AG08396 (cell line): ENCODE measurements at regions not wholly inside any gene's neighbourhood (a gene's known extent, or its start where the extent isn't known, plus 50 kb on each side); places are given as distances from the start of the nearest gene placed in this dataset.
"Not testable (repeated sequence)": the region's sequence is repeated elsewhere in the genome, so short reads cannot be mapped to it uniquely, and the experiment has no call there.

Experiments used
- DNase-seq: peaks from one replicate; pipeline ENCODE4 v3.0.0; 2012; ENCODE audit warnings: low spot score, mixed read lengths

DNA sequence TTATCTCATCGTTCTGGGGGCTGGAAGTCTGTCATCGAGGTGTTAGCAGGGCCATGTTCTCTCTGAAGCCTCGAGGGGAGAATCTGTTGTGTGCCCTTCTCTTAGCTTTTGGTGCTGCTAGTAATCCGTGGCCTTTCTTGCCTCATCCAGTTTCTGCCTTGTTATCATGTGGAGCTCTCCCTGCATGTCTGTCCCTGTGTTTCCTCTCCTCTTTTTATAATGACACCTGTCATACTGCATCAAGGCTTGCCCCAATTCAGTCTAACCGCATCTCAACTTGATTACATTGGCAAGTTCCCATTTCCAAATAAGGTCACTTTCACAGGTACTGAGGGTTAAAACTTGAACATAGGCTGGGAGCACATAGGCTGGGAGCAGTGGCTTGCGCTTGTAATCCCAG, 82.6 kb upstream of the CNIH3 start:
- no peak for DNase-seq

DNA sequence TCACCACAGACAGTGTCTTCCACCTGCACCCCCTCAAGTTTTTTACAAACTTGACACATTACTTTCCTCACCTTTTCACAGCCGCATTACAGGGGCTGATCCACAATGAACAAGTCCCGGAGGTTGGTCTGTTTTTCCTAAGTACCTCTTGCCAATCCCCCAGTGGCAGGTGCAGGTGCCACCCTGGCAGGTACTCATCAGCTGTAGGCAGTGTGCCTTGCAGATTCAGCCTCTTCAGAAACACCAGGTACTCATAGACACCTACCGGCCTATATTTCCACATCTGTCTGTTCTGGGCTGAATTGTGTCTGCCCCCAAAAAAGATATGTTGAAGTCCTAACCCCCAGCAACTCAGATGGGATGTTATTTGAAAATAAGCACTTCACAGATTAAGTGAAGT, 81.4 kb upstream of the CNIH3 start:
- DNase-seq: no peak

DNA sequence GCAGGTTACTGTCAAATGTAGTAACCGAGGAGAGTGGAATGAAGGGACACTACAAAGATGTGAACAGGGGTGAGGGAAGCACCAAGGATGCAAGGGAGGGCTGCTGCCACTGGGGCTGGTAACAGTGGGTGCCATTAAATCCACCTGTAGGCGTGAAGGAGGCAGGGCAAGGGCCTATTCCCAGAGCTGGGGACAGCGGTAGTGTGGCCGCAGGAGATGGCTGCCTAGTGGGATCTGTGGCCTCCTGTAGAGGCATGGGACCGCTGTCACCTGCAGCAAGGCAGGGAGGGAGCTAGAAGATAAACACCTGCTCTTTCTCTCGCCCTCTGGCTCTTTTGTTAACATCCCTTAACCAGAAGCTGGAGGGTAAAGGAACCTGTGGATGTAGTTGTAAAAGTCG, 80.5 kb upstream of the CNIH3 start:
- no peak for DNase-seq

DNA sequence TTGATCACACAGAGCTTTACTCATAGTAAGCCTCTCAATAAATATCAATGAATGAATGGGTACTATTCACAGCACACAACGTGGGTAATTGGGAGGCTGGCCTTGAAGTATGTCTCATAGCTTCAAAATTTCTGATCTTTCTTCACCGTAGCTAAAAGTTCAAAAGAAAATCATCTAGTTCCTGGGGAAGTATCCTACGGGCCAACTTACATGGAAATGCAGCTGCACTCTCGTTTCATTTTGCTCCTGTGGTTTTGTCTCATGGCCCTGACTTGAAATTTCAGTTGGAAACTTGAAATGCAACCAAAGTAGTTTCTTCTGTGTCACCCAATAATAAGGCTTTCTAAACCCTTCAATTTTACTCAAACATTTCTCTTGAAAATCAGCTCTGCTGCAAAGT, 76.1 kb upstream of the CNIH3 start:
- no peak for DNase-seq

DNA sequence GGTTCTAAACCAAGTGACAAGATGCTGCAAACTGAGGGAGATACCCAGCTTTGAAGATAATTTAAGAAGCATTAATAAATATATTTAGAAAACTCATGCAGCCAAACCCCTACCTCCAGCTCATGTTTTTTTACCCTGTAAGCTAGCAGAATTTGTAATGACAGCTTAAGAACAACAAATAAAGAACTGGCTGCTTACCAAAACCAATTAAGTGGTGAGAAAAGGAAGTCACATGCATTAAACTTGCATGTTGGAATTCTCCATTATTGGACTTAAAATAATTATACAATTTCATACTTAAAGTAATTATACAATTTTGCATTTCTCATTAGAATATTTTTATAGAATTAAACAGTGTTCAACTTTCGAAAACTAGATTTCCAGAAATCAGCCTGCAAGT, 75.6 kb upstream of the CNIH3 start:
- DNase-seq: no peak

DNA sequence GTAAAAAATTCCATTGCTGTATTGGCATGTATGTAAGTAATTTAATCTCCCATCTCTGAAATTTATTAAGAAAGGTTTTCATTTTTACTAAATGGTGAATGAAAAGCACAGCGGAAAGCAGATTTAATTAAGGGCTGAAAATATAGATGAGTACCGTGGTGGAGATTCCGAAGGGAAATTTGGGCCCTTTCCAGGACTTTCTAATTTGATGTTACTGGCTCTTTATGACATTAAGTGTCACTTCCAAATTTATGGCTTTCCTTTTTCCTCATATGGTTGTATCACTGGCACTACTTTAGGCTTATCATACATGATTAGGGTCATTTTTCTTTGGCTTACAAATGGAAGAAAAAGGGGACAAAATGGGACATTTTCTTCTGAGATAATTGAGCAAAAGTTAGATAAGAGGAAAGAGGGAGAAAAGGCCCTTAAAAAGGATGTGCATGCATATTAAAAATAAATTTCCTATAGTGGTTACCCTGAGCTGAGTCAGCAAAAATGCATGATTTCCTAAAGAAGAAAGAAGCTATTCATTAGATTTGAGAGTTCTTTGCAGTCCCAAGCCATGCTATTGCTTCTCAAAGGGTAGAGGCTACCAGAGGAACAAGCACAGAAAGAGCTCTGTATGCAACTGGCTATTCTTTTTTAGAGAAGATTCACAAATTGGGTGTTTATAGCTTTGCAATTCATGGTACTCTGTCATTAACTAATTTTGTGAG, 74.9 kb upstream of the CNIH3 start:
- DNase-seq: no peak

DNA sequence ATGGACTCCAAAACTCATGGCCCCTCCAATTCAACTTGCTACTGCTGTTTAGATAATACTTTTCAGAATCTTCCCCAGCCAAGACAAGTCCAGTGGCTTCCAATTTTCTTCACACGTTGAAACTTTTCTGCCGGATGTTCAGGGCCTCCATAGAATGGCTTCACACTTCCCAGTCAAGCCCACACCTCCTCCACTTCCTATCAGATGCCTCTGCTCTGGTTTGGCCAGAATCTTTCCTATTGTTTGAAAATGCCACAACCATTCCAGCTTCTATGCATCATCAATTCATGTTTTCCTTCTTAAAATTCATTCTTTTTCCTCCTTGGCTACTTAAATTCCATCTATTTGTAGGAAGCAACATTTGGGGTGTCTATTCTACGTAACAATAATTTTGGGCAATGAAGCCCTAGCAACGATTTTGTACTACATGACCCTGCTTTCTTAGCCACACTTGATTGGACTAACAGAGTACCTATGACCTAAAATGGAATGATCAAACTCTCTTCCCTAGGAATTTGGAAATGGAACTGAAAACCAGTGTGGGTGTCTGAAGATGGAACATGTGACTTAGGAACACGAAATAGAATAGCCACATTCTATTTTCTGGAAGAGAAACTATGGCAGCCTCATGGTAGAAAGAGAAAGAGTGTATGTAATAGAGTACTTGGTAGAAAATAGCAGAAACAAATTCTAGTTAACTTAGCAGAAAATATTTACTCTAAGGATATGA, 74.1 kb upstream of the CNIH3 start:
- DNase-seq: no peak

DNA sequence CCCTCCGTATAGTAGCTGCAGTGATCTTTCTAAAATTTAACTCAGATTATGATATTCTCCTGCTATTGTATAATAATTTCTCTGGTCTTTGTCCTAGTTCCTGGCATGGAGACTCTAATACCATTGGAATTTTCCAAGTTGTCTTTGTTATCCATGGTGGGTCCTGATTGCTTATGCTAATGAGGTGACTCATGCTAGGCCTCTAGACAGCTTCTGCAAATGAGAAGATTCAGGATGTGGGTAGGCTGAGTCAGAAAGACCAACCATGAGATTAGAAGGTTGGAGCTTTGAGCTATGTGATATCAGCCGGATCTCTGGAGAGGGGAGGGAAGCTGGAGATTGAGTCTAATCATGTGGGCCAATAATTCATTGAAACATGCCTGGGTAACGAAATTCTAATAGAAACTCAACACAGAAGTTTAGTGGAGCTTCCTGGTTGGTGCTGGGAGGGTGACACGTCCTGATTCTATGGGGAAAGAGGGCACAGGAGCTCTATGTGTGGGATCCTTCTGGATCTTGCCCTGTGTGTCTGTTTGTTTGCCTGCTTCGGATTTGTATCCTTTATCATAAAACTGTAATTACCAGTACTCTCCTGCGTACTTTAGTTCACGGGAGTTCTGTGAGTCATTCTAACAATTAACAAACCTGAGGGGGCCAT, 73.2 kb upstream of the CNIH3 start:
- DNase-seq: peak; percentile 74

DNA sequence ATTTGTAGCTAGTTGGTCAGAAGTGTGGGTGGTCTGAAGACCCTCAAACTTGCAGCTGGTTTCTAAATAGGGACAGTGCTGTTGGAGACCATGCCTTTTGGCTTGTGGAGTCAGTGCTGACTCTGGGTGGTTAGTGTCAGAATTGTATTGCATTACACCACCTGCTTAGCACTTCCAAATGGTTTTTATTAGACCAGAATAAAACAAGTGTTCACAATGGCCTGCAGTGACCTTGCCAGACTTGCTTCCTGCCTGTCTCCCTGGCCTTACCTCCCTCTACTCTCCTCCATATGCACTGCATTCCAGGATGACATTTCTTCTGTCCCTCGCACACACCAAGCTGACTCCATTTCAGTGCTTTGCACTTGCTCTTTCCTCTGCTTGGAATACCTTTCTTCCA, 72.7 kb upstream of the CNIH3 start:
- no peak for DNase-seq

DNA sequence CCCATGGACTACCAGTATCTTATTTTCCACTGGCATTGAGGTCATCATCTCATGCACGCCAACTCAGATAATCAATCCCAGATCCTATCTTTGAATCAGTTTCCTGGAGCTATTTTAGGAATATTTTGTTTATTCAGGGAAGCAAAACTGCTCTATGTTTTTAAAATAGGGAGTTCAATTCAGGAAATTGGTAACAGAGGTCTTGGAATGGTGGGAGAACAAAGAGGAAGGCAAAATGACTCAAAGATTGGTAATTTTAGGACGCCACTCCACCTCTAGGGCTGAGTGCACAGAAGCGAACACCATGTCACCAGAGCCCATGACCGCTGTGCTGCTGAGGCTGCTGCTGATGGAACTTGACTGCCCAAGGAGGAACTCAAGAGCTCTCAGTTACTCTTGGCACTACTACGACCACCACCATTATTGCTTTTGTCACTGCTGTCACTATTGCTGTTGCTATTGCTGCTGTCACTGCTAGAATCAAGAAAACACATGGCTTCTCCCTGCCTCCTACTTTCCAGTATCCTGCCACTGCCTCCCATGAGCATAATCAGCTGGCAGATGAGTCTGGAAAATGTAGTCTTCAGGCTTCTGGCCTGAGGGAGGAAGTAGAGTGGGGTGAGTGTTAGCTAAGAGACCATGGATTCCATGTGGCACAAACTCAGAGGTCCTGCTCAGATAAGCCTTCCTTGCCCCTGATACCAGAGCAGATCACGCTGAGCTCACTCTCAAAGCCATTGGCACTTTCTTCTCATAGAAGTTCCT, 71.6 kb upstream of the CNIH3 start:
- DNase-seq: no peak

DNA sequence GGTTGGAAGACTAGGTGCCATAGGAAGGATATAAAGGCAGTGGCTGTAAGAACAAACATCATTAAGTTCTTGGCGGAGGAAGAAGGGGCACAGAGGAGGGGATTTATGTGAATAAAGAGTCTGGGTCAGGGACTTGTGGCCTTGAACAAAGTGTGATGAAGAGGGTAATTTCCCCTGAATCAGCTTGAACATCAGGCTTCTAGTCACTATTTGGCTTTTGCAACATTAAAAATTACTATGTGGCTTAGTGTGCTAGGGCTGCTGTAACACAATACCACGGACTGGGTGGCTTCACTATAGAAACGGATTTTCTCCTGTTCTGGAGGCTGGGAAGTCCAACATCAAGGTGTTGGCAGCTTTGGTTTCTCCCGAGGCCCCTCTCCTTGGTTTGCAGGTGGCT, 70.5 kb upstream of the CNIH3 start:
- no peak for DNase-seq

DNA sequence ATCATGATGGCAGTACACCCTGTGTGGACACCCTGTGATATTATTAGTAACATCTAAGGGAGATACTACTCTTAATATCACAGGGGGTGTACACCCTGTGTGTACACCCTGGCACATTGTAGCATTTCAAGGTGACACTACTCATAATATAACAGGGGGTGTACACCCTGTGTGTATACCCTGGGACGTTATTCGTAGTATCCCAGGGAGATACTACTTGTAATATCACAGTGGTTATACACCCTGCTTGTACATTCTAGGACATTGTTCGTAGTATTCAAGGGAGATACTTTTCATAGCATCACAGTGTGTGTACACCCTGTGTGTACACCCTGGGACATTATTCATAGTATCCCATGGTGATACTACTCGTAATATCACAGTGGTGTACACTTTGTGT, 67.4 kb upstream of the CNIH3 start:
- no peak for DNase-seq

DNA sequence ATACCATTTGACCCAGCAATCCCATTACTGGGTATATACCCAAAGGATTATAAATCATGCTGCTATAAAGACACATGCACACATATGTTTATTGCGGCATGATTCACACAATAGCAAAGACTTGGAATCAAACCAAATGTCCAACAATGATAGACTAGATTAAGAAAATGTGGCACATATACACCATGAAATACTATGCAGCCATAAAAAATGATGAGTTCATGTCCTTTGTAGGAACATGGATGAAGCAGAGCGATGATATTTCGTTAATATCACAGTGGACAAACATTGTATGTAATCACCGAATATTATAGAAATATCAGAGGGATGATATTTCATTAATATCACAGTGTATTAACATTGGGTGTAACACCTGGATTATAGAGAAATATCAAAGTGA, 64.9 kb upstream of the CNIH3 start:
- not testable (repeated sequence) for DNase-seq

DNA sequence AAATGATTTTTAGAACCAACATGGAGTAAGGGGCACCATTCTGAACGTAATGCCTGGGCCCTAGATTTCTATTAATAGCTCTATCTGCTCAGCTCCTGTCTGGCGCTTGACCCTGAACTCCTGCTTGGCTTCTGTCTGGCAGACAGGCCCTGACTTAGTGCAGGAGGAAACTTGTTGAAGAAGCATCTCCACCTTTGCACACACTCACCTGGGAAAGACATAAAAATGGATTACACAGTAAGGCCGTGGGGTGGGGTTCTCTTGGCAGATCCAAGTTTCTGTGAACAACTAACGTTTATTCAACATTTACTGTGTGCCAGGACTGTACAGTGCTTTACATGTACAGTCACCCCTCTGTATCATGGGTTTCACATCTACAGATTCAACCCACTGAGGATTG, 62.1 kb upstream of the CNIH3 start:
- DNase-seq: no peak

DNA sequence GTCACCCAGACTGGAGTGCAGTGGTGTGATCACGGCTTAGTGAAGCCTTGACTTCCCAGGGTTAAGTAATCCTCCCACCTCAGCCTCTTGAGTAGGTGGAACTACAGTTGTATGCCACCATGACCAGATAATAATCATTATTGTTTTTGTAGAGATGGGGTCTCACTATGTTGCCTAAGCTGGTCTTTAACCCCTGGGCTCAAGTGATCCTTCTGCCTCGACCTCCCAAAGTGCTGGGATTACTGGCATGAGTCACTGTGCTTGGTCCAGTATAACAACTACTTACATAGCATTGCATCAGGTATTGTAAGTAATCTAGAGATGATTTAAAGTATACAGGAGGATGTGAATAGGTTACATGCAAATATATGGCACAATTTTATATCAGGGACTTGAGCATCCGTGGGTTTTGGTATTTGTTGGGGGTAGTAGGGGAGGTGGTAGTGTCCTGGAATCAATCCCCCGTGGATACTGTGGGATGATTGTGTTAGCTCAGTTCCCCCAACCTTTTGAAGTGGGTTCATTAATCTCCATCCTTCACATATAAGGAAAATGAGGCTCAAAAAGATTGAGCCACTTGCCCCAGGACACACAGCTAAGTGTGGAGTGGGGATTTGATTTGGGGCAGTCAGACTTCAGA, 61.4 kb upstream of the CNIH3 start:
- DNase-seq: no peak

DNA sequence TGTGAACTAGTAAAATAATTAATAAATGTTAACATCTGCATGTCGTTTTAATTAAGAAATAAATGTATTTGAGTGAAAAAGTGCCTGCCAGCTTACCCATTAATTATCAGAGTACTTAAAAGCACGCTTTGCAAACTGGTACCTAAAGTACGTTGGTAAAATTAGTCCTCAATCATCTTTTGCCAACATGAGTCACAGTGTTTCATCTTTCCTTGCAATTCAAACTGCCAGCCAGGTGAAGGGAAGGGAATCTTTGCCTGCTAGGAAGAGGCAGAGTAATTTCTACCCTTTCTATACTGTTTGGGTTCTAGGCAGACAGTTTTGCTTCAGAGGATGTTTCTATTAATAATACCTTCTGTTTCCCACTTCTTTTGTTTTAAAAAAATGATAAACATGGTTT, 57.2 kb upstream of the CNIH3 start:
- DNase-seq: no peak

DNA sequence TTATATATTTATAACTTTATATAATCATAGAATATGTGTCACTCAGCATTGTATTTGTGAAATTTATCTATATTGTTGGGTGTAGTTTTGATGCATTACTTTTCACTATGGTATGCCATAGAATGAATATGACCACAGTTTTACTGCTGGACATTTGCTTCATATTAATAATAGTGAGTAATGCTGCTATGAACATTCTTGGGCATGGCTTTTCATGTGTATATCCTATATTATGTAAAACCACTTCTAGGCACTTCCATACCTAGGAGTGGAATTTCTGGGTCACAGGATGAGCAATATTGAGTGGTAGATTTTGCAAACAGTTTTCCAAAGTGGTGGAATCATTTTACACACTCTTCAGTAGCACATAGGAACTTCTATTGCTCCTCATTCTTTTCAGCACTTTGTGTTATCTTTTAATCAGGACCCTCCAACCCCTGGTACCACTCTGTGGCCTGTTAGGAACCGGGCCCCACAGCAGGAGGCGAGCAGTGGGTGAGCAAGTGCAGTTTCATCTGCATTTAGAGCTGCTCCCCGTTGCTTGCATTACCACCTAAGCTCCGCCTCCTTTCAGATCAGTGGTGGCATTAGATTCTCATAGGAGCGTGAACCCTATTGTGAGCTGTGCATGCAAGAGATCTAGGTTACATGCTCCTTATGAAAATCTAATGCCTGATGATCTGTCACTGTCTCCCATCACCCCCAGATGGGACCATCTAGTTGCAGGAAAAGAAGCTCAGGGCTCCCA, 56.0 kb upstream of the CNIH3 start:
- DNase-seq: no peak

DNA sequence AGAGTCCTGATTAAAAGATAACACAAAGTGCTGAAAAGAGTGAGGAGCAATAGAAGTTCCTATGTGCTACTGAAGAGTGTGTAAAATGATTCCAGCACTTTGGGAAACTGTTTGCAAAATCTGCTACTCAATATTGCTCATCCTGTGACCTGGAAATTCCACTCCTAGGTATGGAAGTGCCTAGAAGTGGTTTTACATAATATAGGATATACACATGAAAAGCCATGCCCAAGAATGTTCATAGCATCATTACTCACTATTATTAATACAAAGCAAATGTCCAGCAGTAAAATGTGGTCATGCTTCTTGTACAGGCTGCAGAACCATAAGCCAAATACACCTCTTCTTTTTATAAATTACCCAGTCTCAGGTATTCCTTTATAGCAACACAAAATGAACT, 53.2 kb upstream of the CNIH3 start:
- DNase-seq: not testable (repeated sequence)

DNA sequence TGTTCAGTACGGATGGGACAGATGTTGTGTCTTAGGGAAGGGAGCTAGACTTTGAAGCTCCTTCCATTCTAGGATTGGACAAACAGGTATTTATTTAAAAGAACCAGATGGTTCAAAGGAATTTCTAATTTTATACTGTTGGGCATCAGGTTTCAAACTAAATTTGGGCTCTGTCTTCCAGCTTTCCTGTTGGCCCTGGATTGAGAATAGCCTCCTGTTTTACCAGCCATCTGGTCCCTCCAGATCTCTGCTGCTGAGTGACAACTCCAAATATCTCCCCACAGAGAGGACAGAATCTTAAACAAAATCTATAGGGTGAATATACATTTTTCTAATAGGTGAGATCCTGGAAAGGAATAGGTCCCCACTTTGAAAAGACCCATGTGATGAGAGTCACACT, 52.5 kb upstream of the CNIH3 start:
- no peak for DNase-seq

DNA sequence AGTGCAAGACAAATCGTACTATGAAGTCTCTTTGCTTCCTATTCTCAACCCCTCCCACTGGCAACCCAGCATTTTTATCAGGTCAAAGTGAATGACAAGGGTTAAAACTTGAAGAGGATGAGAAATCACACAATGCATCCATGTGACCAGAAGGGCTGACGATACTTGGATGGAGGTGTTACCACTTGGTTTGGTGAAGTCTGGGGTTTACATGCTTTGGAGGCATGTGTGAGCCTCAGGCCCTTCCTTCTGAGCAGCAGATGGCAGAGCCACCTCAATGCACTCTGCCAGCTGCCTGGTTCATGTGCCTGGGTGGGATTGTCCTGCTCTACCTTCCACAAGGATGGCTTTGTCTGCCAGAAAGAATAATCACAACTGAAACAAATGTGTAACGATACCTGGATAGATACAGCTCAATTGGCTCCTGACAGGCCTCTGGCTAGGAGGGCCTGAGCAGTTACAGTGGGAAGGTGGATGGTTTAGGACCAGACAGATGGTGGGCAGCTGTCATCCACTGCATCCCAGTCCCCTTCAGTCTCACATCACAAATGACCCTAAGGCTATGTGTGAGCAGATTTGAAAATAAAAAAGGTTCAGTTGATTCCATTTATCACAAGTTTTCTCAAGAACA, 51.5 kb upstream of the CNIH3 start:
- no peak for DNase-seq

DNA sequence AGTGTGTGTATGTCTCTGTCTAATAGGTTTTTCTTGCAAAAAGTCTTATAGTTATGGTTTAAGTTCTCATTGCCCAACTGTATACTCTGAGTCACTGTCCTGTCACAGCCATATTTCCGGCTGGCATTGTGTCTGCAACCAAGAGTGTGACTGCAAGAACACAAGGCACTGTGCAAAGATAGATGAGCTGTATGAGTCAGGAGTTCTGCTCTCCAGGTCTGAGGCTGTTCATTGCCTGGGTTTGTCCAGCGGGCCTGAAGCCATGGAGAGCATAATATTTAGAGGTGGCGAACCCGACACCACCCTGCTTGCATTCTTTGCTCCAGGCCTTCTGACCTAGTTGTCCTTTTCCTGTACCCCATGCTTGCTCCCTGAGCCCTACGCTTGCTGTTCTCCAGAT, 50.9 kb upstream of the CNIH3 start:
- peak; percentile 76 for DNase-seq
